ENCODE measurements at regions not wholly inside any gene's neighbourhood (a gene's known extent, or its start where the extent isn't known, plus 50 kb on each side); places are given as distances from the start of the nearest gene placed in this dataset.
"Not testable (repeated sequence)": the region's sequence is repeated elsewhere in the genome, so short reads cannot be mapped to it uniquely, and the experiment has no call there.

DNA sequence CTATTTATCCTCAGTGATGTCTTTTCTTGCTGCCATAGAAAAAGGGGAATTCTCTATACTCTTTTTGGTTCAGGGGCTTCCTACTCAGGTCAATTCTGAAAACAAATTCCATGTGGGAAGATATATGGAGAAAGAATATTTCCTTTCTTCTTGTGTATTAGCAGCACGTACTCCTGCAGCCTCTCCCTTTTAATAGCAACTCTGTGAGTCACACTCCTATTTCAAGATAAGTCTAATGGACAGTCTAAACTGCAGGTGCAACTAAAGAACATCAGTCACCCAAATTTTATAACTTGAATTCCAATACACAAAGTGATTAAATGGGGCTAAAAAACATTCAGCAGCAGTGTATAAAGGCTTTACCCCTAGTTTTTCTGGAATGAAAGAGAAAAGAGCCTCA is 942.2 kb downstream of the CNTNAP5 start:
- DNase-seq, result no peak

DNA sequence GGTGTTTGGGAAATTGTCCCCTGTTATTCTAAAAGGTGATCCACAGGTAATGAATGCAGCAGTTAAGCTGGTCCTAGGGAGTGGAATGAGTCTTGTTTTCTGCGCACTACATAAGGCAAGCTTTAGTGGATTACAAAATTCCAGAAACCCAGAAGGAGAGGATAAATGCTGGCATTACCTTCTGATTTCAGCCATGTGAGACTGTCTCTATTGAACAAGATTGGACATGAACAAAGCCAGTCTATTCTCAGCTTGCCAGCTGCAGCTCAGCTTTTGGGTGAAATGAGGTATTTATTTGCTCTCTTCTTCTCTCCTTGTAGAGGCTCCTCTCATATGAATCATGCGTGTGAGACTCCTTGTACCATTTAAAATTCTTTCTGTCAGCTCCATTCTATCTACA is 944.9 kb downstream of the CNTNAP5 start:
- no peak for DNase-seq

DNA sequence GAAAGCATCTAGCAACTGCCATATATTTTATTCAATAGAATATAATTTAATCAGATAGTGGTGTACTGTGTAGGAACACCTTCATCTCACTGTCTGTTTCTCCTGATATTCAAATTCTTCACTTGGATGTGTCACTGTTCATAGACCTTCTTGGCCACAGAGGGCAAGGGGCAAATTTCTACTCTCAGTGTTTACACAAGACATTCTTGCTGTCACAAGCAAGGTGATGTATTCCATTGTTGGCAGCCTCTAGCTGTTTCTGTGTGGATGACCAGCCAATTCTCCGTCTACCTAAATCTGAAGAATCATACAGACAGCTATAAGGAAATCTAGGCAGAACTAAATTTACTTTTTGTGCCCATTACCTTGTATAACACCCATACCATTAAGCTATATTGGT is 948.3 kb downstream of the CNTNAP5 start:
- DNase-seq, result no peak

DNA sequence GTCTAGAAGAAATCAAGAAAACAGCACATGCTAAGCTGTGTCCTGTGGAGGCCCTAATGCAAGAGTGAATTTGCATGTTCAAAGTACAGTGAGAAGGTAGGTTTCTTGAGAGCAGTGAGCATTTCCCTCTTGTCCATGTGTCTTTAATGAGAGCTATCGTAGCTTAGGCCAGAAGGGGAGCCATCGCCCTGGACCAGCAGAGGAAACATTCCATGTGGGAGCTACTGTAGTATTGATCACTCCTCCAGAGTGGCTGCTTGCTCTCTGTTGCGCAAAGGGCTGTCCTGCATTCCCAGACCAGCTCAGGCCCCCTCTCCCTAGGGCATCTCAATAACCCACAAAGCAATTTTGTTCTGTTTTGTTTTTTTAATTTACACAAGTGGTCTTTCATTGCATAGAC is 950.1 kb downstream of the CNTNAP5 start:
- DNase-seq, result no peak

DNA sequence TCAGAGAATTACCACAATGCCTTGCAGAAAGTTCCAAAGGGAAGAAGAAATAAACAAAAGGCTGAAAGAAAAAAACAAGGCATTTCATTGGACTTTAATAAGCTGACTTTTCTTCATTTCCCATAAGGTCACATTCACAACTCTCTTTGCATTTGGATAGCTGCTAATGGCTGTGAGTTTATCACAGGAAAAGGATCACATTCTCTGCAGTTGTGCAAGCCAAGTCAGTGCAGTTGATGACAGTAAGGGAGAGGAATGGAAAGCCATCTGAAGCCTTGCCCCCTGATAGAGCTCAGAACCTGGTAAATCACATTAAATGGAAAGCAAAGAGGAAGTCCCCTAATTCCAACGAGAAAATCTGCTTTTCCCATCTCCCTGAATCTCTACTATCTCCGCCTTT is 950.6 kb downstream of the CNTNAP5 start:
- no peak for DNase-seq

DNA sequence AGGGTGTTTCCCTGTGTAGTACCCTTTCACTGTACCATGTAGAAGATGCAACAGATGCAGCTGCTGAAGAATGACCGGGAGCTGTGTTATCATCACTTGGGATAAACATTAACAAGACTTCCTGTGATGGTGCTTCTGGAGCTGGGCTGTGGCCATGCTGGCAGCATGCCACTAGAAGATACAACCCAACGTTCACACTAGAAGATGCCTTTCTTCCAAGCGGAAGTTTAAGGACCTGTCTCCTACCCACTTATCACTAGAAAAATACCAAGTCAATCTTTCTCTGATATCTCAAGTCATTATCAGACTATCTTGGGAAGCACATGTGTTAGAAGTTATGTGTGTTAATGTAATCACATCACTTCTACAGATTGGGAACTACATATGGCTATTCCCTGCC is 953.5 kb downstream of the CNTNAP5 start:
- no peak for DNase-seq

GRCh38 chr2:124983595-124983994 is 958.5 kb downstream of the CNTNAP5 start:
- DNase-seq, result no peak

- DNase-seq, result no peak
Observed at GRCh38 chr2:124985270-124985669, 960.2 kb downstream of the CNTNAP5 start.

DNA sequence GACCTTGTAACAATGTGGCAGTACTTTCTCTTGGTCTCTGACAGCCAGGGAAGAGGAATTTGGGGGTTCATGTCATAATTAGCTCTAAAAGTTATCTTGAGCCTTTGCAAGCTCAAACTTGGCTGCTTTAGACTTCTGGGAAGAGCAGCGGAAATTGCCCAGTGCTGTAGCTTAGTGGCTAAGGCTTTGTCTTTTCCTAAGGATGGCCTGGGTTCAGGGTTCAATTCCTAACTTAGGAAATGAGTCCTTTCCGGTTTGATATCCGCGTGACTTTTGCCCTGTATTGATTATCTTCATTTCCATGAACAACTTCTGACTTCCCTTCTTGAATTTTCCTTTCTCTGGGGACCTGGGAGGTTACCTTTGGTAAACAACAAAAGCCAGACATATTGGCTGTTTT is 961.0 kb downstream of the CNTNAP5 start:
- no peak for DNase-seq

GRCh38 chr2:124986870-124987269 is 961.8 kb downstream of the CNTNAP5 start:
- DNase-seq, result not testable (repeated sequence)

- DNase-seq, result not testable (repeated sequence)
Observed at GRCh38 chr2:124987436-124987835, 962.3 kb downstream of the CNTNAP5 start.

- DNase-seq, result no peak
Observed at GRCh38 chr2:124988111-124988510, 963.0 kb downstream of the CNTNAP5 start.

DNA sequence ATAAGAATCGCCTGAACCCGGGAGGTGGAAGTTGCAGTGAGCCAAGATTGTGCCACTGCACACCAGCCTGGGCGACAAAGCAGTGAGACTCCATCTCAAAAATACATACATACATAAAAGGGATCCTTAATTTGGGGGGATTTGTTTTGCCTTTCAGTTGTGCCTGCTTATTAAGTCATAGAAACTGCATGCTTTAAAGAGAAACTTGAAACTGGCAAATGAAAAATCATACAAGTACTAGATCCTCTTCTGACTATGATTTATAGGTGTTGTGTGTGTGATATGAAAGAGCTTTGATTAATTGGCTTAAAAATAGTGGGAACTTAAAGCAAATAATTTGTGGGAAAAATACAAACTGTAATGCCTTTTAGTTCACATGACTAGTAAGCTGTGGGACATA is 963.7 kb downstream of the CNTNAP5 start:
- DNase-seq, result no peak

GRCh38 chr2:124993809-124994208 is 968.7 kb downstream of the CNTNAP5 start:
- DNase-seq, result no peak

- DNase-seq, result no peak
Observed at GRCh38 chr2:124995185-124995912, 970.3 kb downstream of the CNTNAP5 start.

- DNase-seq, result no peak
Observed at GRCh38 chr2:124996406-124996805, 971.3 kb downstream of the CNTNAP5 start.

- DNase-seq, result no peak
Observed at GRCh38 chr2:124999906-125000305, 974.8 kb downstream of the CNTNAP5 start.

GRCh38 chr2:125004106-125004800 is 979.2 kb downstream of the CNTNAP5 start:
- no peak for DNase-seq

DNA sequence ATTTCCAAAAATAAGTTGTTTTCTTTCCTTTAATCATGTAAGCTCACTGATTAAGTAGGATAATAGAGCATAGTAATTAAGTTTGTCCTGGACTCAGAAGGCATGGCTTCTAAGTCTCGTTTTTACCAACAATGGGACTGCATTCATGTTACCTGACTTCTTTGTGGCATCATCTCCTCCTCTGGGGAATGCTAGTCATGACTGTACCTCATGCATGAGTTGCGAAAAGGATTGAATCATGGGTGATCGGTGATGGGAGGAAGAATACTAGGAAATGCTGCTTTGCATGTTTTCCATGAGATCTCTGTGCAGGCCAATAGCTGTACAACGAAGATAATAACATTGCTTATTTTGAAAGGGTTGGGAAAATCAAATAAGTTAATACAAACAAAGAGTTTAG is 981.6 kb downstream of the CNTNAP5 start:
- no peak for DNase-seq

DNA sequence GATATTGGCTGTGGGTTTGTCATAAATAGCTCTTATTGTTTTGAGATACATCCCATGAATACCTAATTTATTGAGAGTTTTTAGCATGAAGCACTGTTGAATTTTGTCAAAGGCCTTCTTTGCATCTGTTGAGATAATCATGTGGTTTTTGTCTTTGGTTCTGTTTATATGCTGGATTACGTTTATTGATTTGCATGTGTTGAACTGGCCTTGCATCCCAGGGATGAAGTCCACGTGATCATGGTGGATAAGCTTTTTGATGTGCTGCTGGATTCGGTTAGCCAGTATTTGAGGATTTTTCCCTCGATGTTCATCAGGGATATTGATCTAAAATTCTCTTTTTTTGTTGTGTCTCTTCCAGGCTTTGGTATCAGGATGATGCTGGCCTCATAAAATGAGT is 1003.6 kb downstream of the CNTNAP5 start:
- not testable (repeated sequence) for DNase-seq

- no peak for DNase-seq
Observed at GRCh38 chr2:125033871-125034270, 1008.8 kb downstream of the CNTNAP5 start.

GRCh38 chr2:125037135-125037653 is 1012.1 kb downstream of the CNTNAP5 start:
- DNase-seq, result no peak

- DNase-seq, result no peak
Observed at GRCh38 chr2:125041846-125042245, 1016.8 kb downstream of the CNTNAP5 start.

GRCh38 chr2:125042727-125043126 is 1017.6 kb downstream of the CNTNAP5 start:
- DNase-seq, result no peak
